DOHH2 (cell line): ENCODE measurements at regions not wholly inside any gene's neighbourhood (a gene's known extent, or its start where the extent isn't known, plus 50 kb on each side); places are given as distances from the start of the nearest gene placed in this dataset.

Source experiments
- H3F3A ChIP-seq: fragments of 200-600 bp; sonication (generic), shearing (Covaris generic); 2 replicates; pipeline ENCODE4 v1.6.0; 2016; ENCODE audit warnings: antibody characterized with exemption, mild to moderate bottlenecking; ENCODE audit not compliant: control insufficient read depth, insufficient read depth
- H3K27ac ChIP-seq: fragments of 200-600 bp; sonication (generic); 2 replicates; pipeline ENCODE4 v1.5.1; 2014; ENCODE audit warnings: low read depth, mild to moderate bottlenecking, low read length, moderate library complexity
- H3K27me3 ChIP-seq: fragments of 200-600 bp; sonication (generic); 2 replicates; pipeline ENCODE4 v1.6.1; 2014; ENCODE audit warnings: mild to moderate bottlenecking, low read length, mixed read lengths; ENCODE audit not compliant: control insufficient read depth
- H3K36me3 ChIP-seq: fragments of 200-600 bp; sonication (generic); 2 replicates; pipeline ENCODE4 v1.6.1; 2014; ENCODE audit warnings: mild to moderate bottlenecking, low read length, moderate library complexity, mixed read lengths; ENCODE audit not compliant: control insufficient read depth
- H3K4me1 ChIP-seq: fragments of 200-600 bp; sonication (generic); 2 replicates; pipeline ENCODE4 v1.6.1; 2014; ENCODE audit warnings: mild to moderate bottlenecking, low read length, mixed read lengths; ENCODE audit not compliant: control insufficient read depth
- H3K4me2 ChIP-seq: fragments of 200-600 bp; sonication (generic); 2 replicates; pipeline ENCODE4 v1.6.0; 2014; ENCODE audit warnings: mild to moderate bottlenecking, low read length, moderate library complexity
- H3K4me3 ChIP-seq: fragments of 200-600 bp; sonication (generic); 2 replicates; pipeline ENCODE4 v1.5.1; 2014; ENCODE audit warnings: mild to moderate bottlenecking, low read length, mixed read lengths
- H3K79me2 ChIP-seq: fragments of 200-600 bp; sonication (generic); 2 replicates; pipeline ENCODE4 v1.6.1; 2014; ENCODE audit warnings: mild to moderate bottlenecking, low read length, mixed read lengths; ENCODE audit not compliant: control insufficient read depth
- H3K9me2 ChIP-seq: fragments of 200-600 bp; sonication (generic); replicated peaks from 2 replicates; pipeline ENCODE4 v1.6.1; 2014; ENCODE audit warnings: mild to moderate bottlenecking, low read length, mixed read lengths; ENCODE audit not compliant: control insufficient read depth
- H3K9me3 ChIP-seq: fragments of 200-600 bp; sonication (generic); 2 replicates; pipeline ENCODE4 v1.6.1; 2014; ENCODE audit warnings: antibody characterized with exemption, low read length, mixed read lengths; ENCODE audit not compliant: control insufficient read depth, insufficient read depth
- H4K20me1 ChIP-seq: fragments of 200-600 bp; sonication (generic); 2 replicates; pipeline ENCODE4 v1.6.0; 2014; ENCODE audit warnings: low read depth, mild to moderate bottlenecking, antibody characterized with exemption, low read length, moderate library complexity; ENCODE audit not compliant: control insufficient read depth, insufficient read depth
- CTCF ChIP-seq: fragments of 200-600 bp; sonication (generic); IDR thresholded peaks from one replicate; pipeline ENCODE4 v1.5.1; 2014; ENCODE audit warnings: antibody characterized with exemption, mild to moderate bottlenecking, low read depth, low read length; ENCODE audit not compliant: poor library complexity, severe bottlenecking
- EZH2phosphoT487 ChIP-seq: fragments of 200-600 bp; sonication (generic); IDR thresholded peaks from 2 replicates; pipeline ENCODE4 v1.6.1; 2017; ENCODE audit warnings: borderline replicate concordance, mild to moderate bottlenecking, antibody characterized with exemption, low read length, moderate library complexity, mixed read lengths

GRCh38 chr2:58959996-58960395 is 718.9 kb upstream of the FANCL start:
- no peak for TF ChIP-seq EZH2phosphoT487
- TF ChIP-seq CTCF: no peak
- Histone ChIP-seq H3K9me2 (no peaks in the 10 kb centered on the region), H3K27ac (no peak overlapping the region), H3K4me1 (no peaks in the 10 kb centered on the region), H3K4me3 (no peak overlapping the region), H4K20me1 (no peaks in the 10 kb centered on the region), H3K27me3 (no peaks in the 10 kb centered on the region), H3K4me2 (no peak overlapping the region), H3K79me2 (no peaks in the 10 kb centered on the region), H3F3A (no peaks in the 10 kb centered on the region), H3K9me3 (no peaks in the 10 kb centered on the region), H3K36me3 (no peaks in the 10 kb centered on the region)

GRCh38 chr2:58957188-58957840 is 716.2 kb upstream of the FANCL start:
- no peaks in the 10 kb centered on the region for H3K79me2 ChIP-seq
- no peak overlapping the region for H3K4me3 ChIP-seq
- no peaks in the 10 kb centered on the region for H3K36me3 ChIP-seq
- no peak for TF ChIP-seq CTCF
- no peak for TF ChIP-seq EZH2phosphoT487
- H3K27ac ChIP-seq: no peak overlapping the region
- H3K4me2 ChIP-seq: no peak overlapping the region
- H3K9me2 ChIP-seq: no peaks in the 10 kb centered on the region
- no peaks in the 10 kb centered on the region for H3K9me3 ChIP-seq
- H3K27me3 ChIP-seq: no peaks in the 10 kb centered on the region
- no peaks in the 10 kb centered on the region for H3F3A ChIP-seq
- H4K20me1 ChIP-seq: no peaks in the 10 kb centered on the region
- no peaks in the 10 kb centered on the region for H3K4me1 ChIP-seq

- no peaks in the 10 kb centered on the region for H3F3A ChIP-seq
- H3K9me3 ChIP-seq: no peaks in the 10 kb centered on the region
- no peak overlapping the region for H3K27ac ChIP-seq
- H3K9me2 ChIP-seq: no peaks in the 10 kb centered on the region
- H3K27me3 ChIP-seq: no peaks in the 10 kb centered on the region
- H3K36me3 ChIP-seq: no peaks in the 10 kb centered on the region
- TF ChIP-seq EZH2phosphoT487 (no peak), CTCF (no peak)
- no peaks in the 10 kb centered on the region for H3K4me1 ChIP-seq
- no peaks in the 10 kb centered on the region for H3K79me2 ChIP-seq
- H3K4me3 ChIP-seq: no peak overlapping the region
- H3K4me2 ChIP-seq: no peak overlapping the region
- no peaks in the 10 kb centered on the region for H4K20me1 ChIP-seq
Observed at GRCh38 chr2:58954880-58955385, 713.8 kb upstream of the FANCL start.
